ENCODE measurements at regions not wholly inside any gene's neighbourhood (a gene's known extent, or its start where the extent isn't known, plus 50 kb on each side); places are given as distances from the start of the nearest gene placed in this dataset.

DNA sequence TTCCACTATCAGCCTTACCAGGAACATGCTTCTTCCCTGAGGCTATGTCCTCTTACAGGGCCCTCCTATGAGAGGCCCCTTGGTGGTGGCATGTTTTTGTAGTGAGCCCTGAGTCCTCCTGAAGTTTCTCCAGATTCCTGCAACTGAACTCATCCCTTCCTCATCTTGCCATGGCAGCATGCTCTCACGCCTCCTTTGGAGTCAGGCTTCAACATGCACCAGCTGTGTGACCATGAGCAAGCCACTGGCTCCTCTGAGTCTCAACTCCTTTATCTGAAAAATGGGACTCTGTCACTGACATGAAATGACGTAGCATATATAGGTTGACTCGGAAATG, 216.3 kb upstream of the TLE3 start:
- TF ChIP-seq, protein P1, sequence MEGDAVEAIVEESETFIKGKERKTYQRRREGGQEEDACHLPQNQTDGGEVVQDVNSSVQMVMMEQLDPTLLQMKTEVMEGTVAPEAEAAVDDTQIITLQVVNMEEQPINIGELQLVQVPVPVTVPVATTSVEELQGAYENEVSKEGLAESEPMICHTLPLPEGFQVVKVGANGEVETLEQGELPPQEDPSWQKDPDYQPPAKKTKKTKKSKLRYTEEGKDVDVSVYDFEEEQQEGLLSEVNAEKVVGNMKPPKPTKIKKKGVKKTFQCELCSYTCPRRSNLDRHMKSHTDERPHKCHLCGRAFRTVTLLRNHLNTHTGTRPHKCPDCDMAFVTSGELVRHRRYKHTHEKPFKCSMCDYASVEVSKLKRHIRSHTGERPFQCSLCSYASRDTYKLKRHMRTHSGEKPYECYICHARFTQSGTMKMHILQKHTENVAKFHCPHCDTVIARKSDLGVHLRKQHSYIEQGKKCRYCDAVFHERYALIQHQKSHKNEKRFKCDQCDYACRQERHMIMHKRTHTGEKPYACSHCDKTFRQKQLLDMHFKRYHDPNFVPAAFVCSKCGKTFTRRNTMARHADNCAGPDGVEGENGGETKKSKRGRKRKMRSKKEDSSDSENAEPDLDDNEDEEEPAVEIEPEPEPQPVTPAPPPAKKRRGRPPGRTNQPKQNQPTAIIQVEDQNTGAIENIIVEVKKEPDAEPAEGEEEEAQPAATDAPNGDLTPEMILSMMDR (conservative IDR thresholded peaks at IDR 0.05 in 1 of 2, IDR thresholded peaks at IDR 0.05 in 1 of 2; ENCODE audit: low read depth in 1 of 2, low read length in 2 of 2) = no peak
- TF ChIP-seq EZH2 (IDR thresholded peaks at IDR 0.05; ENCODE audit: low read length, missing control alignments) = no peak
- Histone ChIP-seq H3K4me3 (replicated peaks in 1 of 4; ENCODE audit: control extremely low read depth in 1 of 4, insufficient read depth in 1 of 4, low read depth in 3 of 4, low read length in 4 of 4) (no peak overlapping the region), H2AFZ (ENCODE audit: low read length) (no peak overlapping the region), H3K4me2 (ENCODE audit: extremely low read depth, insufficient read depth, low read length) (no peak overlapping the region), H3K9me3 (ENCODE audit: control insufficient read depth, insufficient read depth, low read depth, low read length) (no peaks in the 10 kb centered on the region), H3K79me2 (ENCODE audit: control insufficient read depth, insufficient read depth, low read length) (no peaks in the 10 kb centered on the region), H3K9ac (ENCODE audit: insufficient read depth, low read length) (no peak overlapping the region), H3K27ac (ENCODE audit: insufficient read depth, low read length) (no peak overlapping the region), H4K20me1 (ENCODE audit: control insufficient read depth, extremely low read depth, insufficient read depth, low read length) (no peaks in the 10 kb centered on the region), H3K27me3 (ENCODE audit: control insufficient read depth, insufficient read depth, low read length) (no peaks in the 10 kb centered on the region), H3K4me1 (ENCODE audit: control insufficient read depth, extremely low read depth, insufficient read depth, low read length) (peaks cover 9% of the 10 kb centered on the region), H3K36me3 (ENCODE audit: control insufficient read depth, insufficient read depth, low read length) (no peaks in the 10 kb centered on the region)
- DNase-seq (ENCODE audit: low read depth in 2 of 2) = no peak

DNA sequence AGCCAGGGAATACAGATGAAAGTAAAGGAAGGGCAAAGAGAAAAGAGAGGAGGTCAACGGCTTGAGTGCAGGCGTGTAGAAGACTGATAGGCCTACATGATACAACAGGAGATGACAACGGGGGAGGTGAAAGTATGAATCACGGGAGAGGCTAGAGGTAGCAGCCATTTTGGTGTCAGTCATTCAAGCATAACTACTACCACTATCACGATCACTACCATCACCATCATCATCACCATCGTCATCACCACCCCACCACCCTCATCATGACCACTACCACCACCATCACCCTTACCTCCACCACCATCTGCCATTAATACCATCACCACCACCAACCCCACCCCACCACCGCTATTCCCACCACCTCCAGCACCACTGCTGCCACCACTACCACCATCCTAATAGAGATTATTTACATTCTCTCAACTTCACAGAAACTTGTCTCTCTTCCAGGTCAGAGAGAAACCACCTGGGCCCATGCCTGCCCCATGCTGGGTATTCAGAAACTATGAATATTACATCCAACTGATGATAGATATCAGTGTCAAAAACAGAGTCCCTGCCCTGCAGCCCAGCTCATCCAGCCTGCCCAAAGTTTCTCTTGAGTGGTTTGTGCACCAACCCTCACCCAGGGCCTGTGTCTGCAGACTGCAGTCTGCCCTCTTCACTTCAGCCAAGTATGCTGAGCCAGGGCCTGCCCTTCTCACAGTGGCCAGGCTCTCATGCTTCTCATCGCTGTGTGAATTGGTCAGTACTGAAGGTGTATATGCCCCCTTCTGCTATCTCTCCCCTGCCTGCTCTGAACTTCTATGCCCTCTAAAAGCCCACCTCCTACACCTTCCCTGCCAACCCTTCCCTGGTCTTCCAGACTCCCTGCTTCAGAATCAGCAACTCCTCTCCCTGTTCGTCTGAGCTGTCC, 215.6 kb upstream of the TLE3 start:
- DNase-seq (ENCODE audit: low read depth in 2 of 2) = no peak
- H2AFZ ChIP-seq (ENCODE audit: low read length) = no peak overlapping the region
- H3K27me3 ChIP-seq (ENCODE audit: control insufficient read depth, insufficient read depth, low read length) = no peaks in the 10 kb centered on the region
- H3K9ac ChIP-seq (ENCODE audit: insufficient read depth, low read length) = no peak overlapping the region
- H4K20me1 ChIP-seq (ENCODE audit: control insufficient read depth, extremely low read depth, insufficient read depth, low read length) = no peaks in the 10 kb centered on the region
- H3K4me2 ChIP-seq (ENCODE audit: extremely low read depth, insufficient read depth, low read length) = no peak overlapping the region
- H3K4me3 ChIP-seq (replicated peaks in 1 of 4; ENCODE audit: control extremely low read depth in 1 of 4, insufficient read depth in 1 of 4, low read depth in 3 of 4, low read length in 4 of 4) = no peak overlapping the region
- H3K4me1 ChIP-seq (ENCODE audit: control insufficient read depth, extremely low read depth, insufficient read depth, low read length) = peaks cover 3% of the 10 kb centered on the region
- TF ChIP-seq, protein P1 (conservative IDR thresholded peaks at IDR 0.05 in 1 of 2, IDR thresholded peaks at IDR 0.05 in 1 of 2; ENCODE audit: low read depth in 1 of 2, low read length in 2 of 2) = no peak
- H3K9me3 ChIP-seq (ENCODE audit: control insufficient read depth, insufficient read depth, low read depth, low read length) = no peaks in the 10 kb centered on the region
- no peaks in the 10 kb centered on the region for H3K79me2 ChIP-seq (ENCODE audit: control insufficient read depth, insufficient read depth, low read length)
- no peaks in the 10 kb centered on the region for H3K36me3 ChIP-seq (ENCODE audit: control insufficient read depth, insufficient read depth, low read length)
- no peak overlapping the region for H3K27ac ChIP-seq (ENCODE audit: insufficient read depth, low read length)

DNA sequence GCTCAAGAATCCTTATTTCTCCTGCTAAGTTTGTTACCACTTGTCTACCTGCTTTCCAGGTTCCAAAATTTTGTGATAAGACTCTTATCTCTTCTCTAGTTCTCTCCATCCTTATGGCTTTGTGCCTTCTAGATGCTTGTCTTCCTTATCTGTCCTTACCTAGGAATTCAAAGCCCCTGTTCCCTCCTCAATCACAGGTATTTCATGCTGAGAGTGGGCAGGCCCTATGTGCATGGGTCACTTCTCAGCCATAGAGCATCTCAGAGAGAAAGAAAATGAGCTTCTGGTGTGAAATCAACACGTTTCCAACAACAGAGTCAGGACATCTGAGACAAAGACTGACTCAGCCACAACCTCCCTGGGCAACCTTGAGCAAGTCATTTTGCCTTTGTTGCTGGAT, 214.1 kb upstream of the TLE3 start:
- H3K9me3 ChIP-seq (ENCODE audit: control insufficient read depth, insufficient read depth, low read depth, low read length) = no peaks in the 10 kb centered on the region
- H4K20me1 ChIP-seq (ENCODE audit: control insufficient read depth, extremely low read depth, insufficient read depth, low read length) = no peaks in the 10 kb centered on the region
- no peaks in the 10 kb centered on the region for H3K79me2 ChIP-seq (ENCODE audit: control insufficient read depth, insufficient read depth, low read length)
- H3K27ac ChIP-seq (ENCODE audit: insufficient read depth, low read length) = no peak overlapping the region
- H3K4me3 ChIP-seq (replicated peaks in 1 of 4; ENCODE audit: control extremely low read depth in 1 of 4, insufficient read depth in 1 of 4, low read depth in 3 of 4, low read length in 4 of 4) = no peak overlapping the region
- DNase-seq (ENCODE audit: low read depth in 2 of 2) = no peak
- TF ChIP-seq, protein P1 (conservative IDR thresholded peaks at IDR 0.05 in 1 of 2, IDR thresholded peaks at IDR 0.05 in 1 of 2; ENCODE audit: low read depth in 1 of 2, low read length in 2 of 2) = no peak
- no peak for TF ChIP-seq EZH2 (IDR thresholded peaks at IDR 0.05; ENCODE audit: low read length, missing control alignments)
- no peak overlapping the region for H2AFZ ChIP-seq (ENCODE audit: low read length)
- H3K4me2 ChIP-seq (ENCODE audit: extremely low read depth, insufficient read depth, low read length) = no peak overlapping the region
- no peaks in the 10 kb centered on the region for H3K27me3 ChIP-seq (ENCODE audit: control insufficient read depth, insufficient read depth, low read length)
- no peaks in the 10 kb centered on the region for H3K4me1 ChIP-seq (ENCODE audit: control insufficient read depth, extremely low read depth, insufficient read depth, low read length)
- H3K9ac ChIP-seq (ENCODE audit: insufficient read depth, low read length) = no peak overlapping the region
- H3K36me3 ChIP-seq (ENCODE audit: control insufficient read depth, insufficient read depth, low read length) = no peaks in the 10 kb centered on the region
